Caco-2 (cell line): ENCODE measurements at regions not wholly inside any gene's neighbourhood (a gene's known extent, or its start where the extent isn't known, plus 50 kb on each side); places are given as distances from the start of the nearest gene placed in this dataset.

Experiments used
- BruUV-seq: library from RNA; stranded (reverse); fragments of 400-500 nt; replicated peaks from 2 replicates; lab custom pipeline; 2021; lab: Mats Ljungman, UMichigan
- CTCF ChIA-PET: fragments of 300-600 bp; sonication (Branson Sonifier 250); formaldehyde crosslinking; loops from one replicate; lab custom pipeline; 2022; ENCODE audit warnings: antibody characterized with exemption; lab: Charles Lee
- POLR2A ChIA-PET: fragments of 300-600 bp; sonication (Branson Sonifier 250); formaldehyde crosslinking; loops from one replicate; lab custom pipeline; 2022; ENCODE audit warnings: antibody characterized with exemption; lab: Charles Lee
- DNase-seq, 2 experiments: peaks; one replicate each; pipeline versions ENCODE4 v3.0.0 to v3.0.0-alpha.2; 2020 to 2022
- H3K27me3 ChIP-seq: replicated peaks from 2 replicates; pipeline ENCODE4 v1.6.0; 2011; ENCODE audit warnings: low read length; ENCODE audit not compliant: control insufficient read depth, insufficient read depth
- H3K36me3 ChIP-seq: 2 replicates; pipeline ENCODE4 v1.5.1; 2011; ENCODE audit warnings: low read length; ENCODE audit not compliant: control insufficient read depth, insufficient read depth
- H3K4me1 ChIP-seq: fragments of 250-450 bp; sonication (Bioruptor Pico); 2 replicates; pipeline ENCODE4 v1.5.1; 2020; ENCODE audit warnings: mild to moderate bottlenecking
- H3K4me3 ChIP-seq: 2 replicates; pipeline ENCODE4 v1.5.1; 2011; ENCODE audit warnings: low read depth, mild to moderate bottlenecking, control low read depth, low read length
- H3K9me3 ChIP-seq: fragments of 250-450 bp; sonication (Bioruptor Pico); 2 replicates; pipeline ENCODE4 v1.5.1; 2020; ENCODE audit warnings: mild to moderate bottlenecking, moderate library complexity
- H3K27ac Mint-ChIP-seq: one replicate; pipeline ENCODE4 v1.8.0; 2022; ENCODE audit warnings: mixed read lengths; ENCODE audit not compliant: unreplicated experiment
- H3K27me3 Mint-ChIP-seq: one replicate; pipeline ENCODE4 v1.8.0; 2022; ENCODE audit warnings: mixed read lengths; ENCODE audit not compliant: insufficient read depth, unreplicated experiment
- H3K36me3 Mint-ChIP-seq: one replicate; pipeline ENCODE4 v1.8.0; 2022; ENCODE audit warnings: mild to moderate bottlenecking, mixed read lengths; ENCODE audit not compliant: insufficient read depth, unreplicated experiment
- H3K4me1 Mint-ChIP-seq: one replicate; pipeline ENCODE4 v1.8.0; 2022; ENCODE audit warnings: low read depth, mixed read lengths; ENCODE audit not compliant: unreplicated experiment
- H3K4me3 Mint-ChIP-seq: one replicate; pipeline ENCODE4 v1.8.0; 2022; ENCODE audit warnings: mild to moderate bottlenecking, moderate library complexity, mixed read lengths; ENCODE audit not compliant: unreplicated experiment
- H3K9me3 Mint-ChIP-seq: one replicate; pipeline ENCODE4 v1.8.0; 2022; ENCODE audit warnings: mixed read lengths; ENCODE audit not compliant: unreplicated experiment
- intact Hi-C: fragments of 100-400 bp; cut with micrococcal nuclease; formaldehyde crosslinking; loops from one replicate; pipeline ENCODE4 v1.10.0; 2022; ENCODE audit not compliant: unreplicated experiment
- TF ChIP-seq, protein P1 (sequence below), 2 experiments: fragments of 200-600 bp in 1 of 2; IDR thresholded peaks; 1 replicate in 1 of 2; 2 replicates in 1 of 2; pipeline versions ENCODE4 v1.5.1 to v1.8.0; 2011 to 2022; ENCODE audit warnings: antibody characterized with exemption in 1 of 2, control low read depth in 1 of 2, inconsistent platforms in 1 of 2, low read depth in 1 of 2, low read length in 1 of 2, mild to moderate bottlenecking in 1 of 2, moderate library complexity in 1 of 2; ENCODE audit not compliant: insufficient read depth in 1 of 2, severe bottlenecking in 1 of 2, unreplicated experiment in 1 of 2

DNA sequence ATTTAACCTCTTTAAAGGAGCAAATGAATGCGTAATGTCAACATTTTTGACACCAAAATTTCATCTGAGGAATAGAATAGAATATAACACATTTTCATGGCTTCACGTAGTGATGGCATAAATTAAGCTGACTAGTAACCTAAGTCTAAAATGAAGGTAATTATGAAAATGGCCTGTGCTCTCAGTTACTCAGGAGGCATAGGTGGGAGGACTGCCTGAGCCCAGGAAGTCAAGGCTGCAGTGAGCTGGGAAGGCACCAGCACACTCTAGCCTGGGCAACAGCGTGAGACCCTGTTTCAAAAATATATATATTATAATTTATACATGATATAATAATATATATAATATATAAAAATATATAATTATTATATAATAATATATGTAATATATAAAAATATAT is 383.2 kb upstream of the ATP2B1 start:
- H3K27me3 ChIP-seq = no peaks in the 10 kb centered on the region
- intact Hi-C loops = loop anchor here (2.0 kb wide), 1 partner anchor 37 kb away; no protein-coding TSS in a partner anchor
- Mint-ChIP-seq H3K9me3 (peaks cover 9% of the 10 kb centered on the region), H3K27me3 (no peaks in the 10 kb centered on the region), H3K4me1 (peaks cover 23% of the 10 kb centered on the region), H3K36me3 (no peaks in the 10 kb centered on the region), H3K4me3 (peak overlapping the region; percentile 30), H3K27ac (no peak overlapping the region)
- no peaks in the 10 kb centered on the region for H3K36me3 ChIP-seq
- BruUV-seq = no TSS peak
- no peaks in the 10 kb centered on the region for H3K9me3 ChIP-seq
- H3K4me1 ChIP-seq = peaks cover 4% of the 10 kb centered on the region; the same call in 1 of the 2 replicates
- ChIA-PET CTCF (no interaction called here), POLR2A (no interaction called here)
- no peak for DNase-seq
- TF ChIP-seq, protein P1, sequence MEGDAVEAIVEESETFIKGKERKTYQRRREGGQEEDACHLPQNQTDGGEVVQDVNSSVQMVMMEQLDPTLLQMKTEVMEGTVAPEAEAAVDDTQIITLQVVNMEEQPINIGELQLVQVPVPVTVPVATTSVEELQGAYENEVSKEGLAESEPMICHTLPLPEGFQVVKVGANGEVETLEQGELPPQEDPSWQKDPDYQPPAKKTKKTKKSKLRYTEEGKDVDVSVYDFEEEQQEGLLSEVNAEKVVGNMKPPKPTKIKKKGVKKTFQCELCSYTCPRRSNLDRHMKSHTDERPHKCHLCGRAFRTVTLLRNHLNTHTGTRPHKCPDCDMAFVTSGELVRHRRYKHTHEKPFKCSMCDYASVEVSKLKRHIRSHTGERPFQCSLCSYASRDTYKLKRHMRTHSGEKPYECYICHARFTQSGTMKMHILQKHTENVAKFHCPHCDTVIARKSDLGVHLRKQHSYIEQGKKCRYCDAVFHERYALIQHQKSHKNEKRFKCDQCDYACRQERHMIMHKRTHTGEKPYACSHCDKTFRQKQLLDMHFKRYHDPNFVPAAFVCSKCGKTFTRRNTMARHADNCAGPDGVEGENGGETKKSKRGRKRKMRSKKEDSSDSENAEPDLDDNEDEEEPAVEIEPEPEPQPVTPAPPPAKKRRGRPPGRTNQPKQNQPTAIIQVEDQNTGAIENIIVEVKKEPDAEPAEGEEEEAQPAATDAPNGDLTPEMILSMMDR (IDR thresholded peaks at IDR 0.05; ENCODE audit: insufficient read depth in 1 of 2, low read depth in 1 of 2, low read length in 1 of 2, severe bottlenecking in 1 of 2, unreplicated experiment in 1 of 2) = no peak
- no peak overlapping the region for H3K4me3 ChIP-seq

DNA sequence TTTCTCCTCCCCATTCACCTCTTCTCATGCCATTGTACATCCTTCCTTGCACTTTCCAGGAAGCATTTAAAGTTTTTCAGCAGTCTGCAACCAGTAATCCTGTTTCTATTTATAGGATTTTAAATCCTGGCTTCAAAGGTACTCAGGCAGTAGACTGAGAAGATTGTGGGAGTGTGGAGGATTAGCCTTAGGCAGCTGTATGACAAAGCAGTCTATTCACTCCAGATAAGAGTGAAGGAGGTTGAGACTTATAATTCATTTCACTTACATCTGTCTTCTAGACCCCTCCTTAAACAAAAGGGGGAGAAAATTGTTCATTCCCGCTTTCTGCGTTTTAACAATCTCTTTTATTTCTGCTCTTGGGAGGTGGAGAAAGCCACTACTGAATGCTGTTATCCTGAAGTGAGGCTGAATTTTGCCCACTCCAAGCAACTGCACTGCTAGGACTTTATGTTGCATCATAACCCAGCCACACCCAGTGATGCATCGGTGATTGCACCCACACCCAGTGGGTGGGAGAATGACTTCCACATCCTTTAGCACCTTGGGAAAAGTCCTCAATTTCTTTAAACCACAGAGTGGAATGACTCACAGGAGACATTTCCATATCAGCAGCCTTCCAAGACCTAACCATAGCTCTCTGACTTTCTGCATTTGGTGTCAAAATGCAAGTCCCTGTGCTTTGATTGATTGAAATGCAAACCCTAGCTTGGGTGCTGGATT is 382.5 kb upstream of the ATP2B1 start:
- no peaks in the 10 kb centered on the region for H3K27me3 Mint-ChIP-seq
- Histone ChIP-seq H3K9me3 (no peaks in the 10 kb centered on the region), H3K36me3 (no peaks in the 10 kb centered on the region), H3K4me3 (no peak overlapping the region), H3K4me1 (peaks cover 4% of the 10 kb centered on the region; the same call in 1 of the 2 replicates), H3K27me3 (no peaks in the 10 kb centered on the region)
- TF ChIP-seq, protein P1 (IDR thresholded peaks at IDR 0.05; ENCODE audit: insufficient read depth in 1 of 2, low read depth in 1 of 2, low read length in 1 of 2, severe bottlenecking in 1 of 2, unreplicated experiment in 1 of 2) = no peak
- peak overlapping the region; percentile 74 for H3K27ac Mint-ChIP-seq
- DNase-seq = peak; percentile 33 to 76
- ChIA-PET POLR2A (no interaction called here), CTCF (no interaction called here)
- H3K4me3 Mint-ChIP-seq = peak overlapping the region; percentile 30
- H3K36me3 Mint-ChIP-seq = no peaks in the 10 kb centered on the region
- peaks cover 25% of the 10 kb centered on the region for H3K4me1 Mint-ChIP-seq
- H3K9me3 Mint-ChIP-seq = peaks cover 9% of the 10 kb centered on the region
- intact Hi-C loops = loop anchor here (2.0 kb wide), 1 partner anchor 38 kb away; no protein-coding TSS in a partner anchor
- BruUV-seq = no TSS peak

DNA sequence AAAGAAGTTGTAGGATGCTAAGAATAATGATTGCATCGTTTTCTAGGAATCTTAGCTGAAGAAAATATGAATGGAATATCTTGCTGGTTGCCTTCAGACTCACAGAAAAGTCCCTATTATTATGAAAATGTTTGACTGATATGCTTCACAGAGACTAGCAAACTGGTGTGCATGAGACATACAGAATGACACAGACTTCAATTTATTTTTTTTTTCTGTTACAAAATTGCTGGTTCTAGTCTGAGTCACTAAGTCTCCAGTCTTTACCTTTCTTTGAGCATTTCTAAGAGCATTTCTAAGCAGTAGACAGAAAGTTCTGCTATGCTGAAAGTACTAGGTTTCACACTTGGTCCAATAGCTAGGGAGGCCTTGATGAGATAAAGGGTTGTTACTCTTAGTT is 377.6 kb upstream of the ATP2B1 start:
- Mint-ChIP-seq H3K27ac (no peak overlapping the region), H3K4me3 (no peak overlapping the region), H3K36me3 (no peaks in the 10 kb centered on the region), H3K4me1 (peaks cover 27% of the 10 kb centered on the region), H3K9me3 (peaks cover 19% of the 10 kb centered on the region), H3K27me3 (no peaks in the 10 kb centered on the region)
- intact Hi-C loops = no loop called here
- TF ChIP-seq, protein P1 (IDR thresholded peaks at IDR 0.05; ENCODE audit: insufficient read depth in 1 of 2, low read depth in 1 of 2, low read length in 1 of 2, severe bottlenecking in 1 of 2, unreplicated experiment in 1 of 2) = no peak
- no peaks in the 10 kb centered on the region for H3K9me3 ChIP-seq
- no peaks in the 10 kb centered on the region for H3K36me3 ChIP-seq
- H3K4me3 ChIP-seq = no peak overlapping the region
- ChIA-PET CTCF (no interaction called here), POLR2A (no interaction called here)
- no peaks in the 10 kb centered on the region; the same call in 1 of the 2 replicates for H3K4me1 ChIP-seq
- DNase-seq = no peak
- BruUV-seq = no TSS peak
- no peaks in the 10 kb centered on the region for H3K27me3 ChIP-seq
